GM23338 (cell line): ENCODE measurements at regions not wholly inside any gene's neighbourhood (a gene's known extent, or its start where the extent isn't known, plus 50 kb on each side); places are given as distances from the start of the nearest gene placed in this dataset.

Source experiments
- ATAC-seq: fragments of 200-7000 bp; cut with Tn5 transposase; 3 replicates; pipeline ENCODE4 v1.9.1; 2020
- DNase-seq: peaks from one replicate; pipeline ENCODE4 v3.0.0-alpha.2; 2015; ENCODE audit warnings: low spot score
- H2AFZ ChIP-seq: fragments of 200-600 bp; sonication (generic); 2 replicates; pipeline ENCODE4 v1.8.0; 2016; ENCODE audit warnings: antibody characterized with exemption, mild to moderate bottlenecking, moderate library complexity
- H3F3A ChIP-seq: fragments of 200-600 bp; sonication (generic); replicated peaks from 2 replicates; pipeline ENCODE4 v1.8.0; 2017; ENCODE audit warnings: antibody characterized with exemption, mixed run types, low read depth
- H3K27ac ChIP-seq: fragments of 200-600 bp; sonication (generic); 2 replicates; pipeline ENCODE4 v1.6.1; 2016; ENCODE audit warnings: low read depth
- H3K27me3 ChIP-seq: fragments of 200-600 bp; sonication (generic); 2 replicates; pipeline ENCODE4 v1.8.0; 2016; ENCODE audit warnings: mild to moderate bottlenecking, mixed run types, moderate library complexity; ENCODE audit not compliant: insufficient read depth
- H3K36me3 ChIP-seq: fragments of 200-600 bp; sonication (generic); 2 replicates; pipeline ENCODE4 v1.8.0; 2016; ENCODE audit warnings: mild to moderate bottlenecking; ENCODE audit not compliant: insufficient read depth
- H3K4me1 ChIP-seq: fragments of 200-600 bp; sonication (generic); 2 replicates; pipeline ENCODE4 v1.8.0; 2016; ENCODE audit warnings: mild to moderate bottlenecking, moderate library complexity; ENCODE audit not compliant: insufficient read depth
- H3K4me2 ChIP-seq: fragments of 200-600 bp; sonication (generic); 2 replicates; pipeline ENCODE4 v1.7.1; 2017; ENCODE audit warnings: mixed run types
- H3K4me3 ChIP-seq: fragments of 200-600 bp; sonication (generic); 2 replicates; pipeline ENCODE4 v1.6.1; 2016; ENCODE audit warnings: mixed run types
- H3K79me2 ChIP-seq: fragments of 200-600 bp; sonication (generic); replicated peaks from 2 replicates; pipeline ENCODE4 v1.8.0; 2017; ENCODE audit warnings: mild to moderate bottlenecking; ENCODE audit not compliant: insufficient read depth
- H3K9me2 ChIP-seq: fragments of 200-600 bp; sonication (generic); 2 replicates; pipeline ENCODE4 v1.8.0; 2017; ENCODE audit not compliant: insufficient read depth
- H4K20me1 ChIP-seq: fragments of 200-600 bp; sonication (generic); replicated peaks from 2 replicates; pipeline ENCODE4 v1.8.0; 2017; ENCODE audit warnings: mild to moderate bottlenecking; ENCODE audit not compliant: insufficient read depth
- H3K27ac Mint-ChIP-seq: 2 replicates; pipeline ENCODE4 v1.8.0; 2020; ENCODE audit warnings: inconsistent platforms, mild to moderate bottlenecking, moderate library complexity, mixed read lengths
- H3K27me3 Mint-ChIP-seq: 3 replicates; pipeline ENCODE4 v1.8.0; 2022; ENCODE audit warnings: low read depth, mild to moderate bottlenecking, moderate library complexity, mixed read lengths, inconsistent platforms; ENCODE audit not compliant: insufficient read depth, poor library complexity
- H3K36me3 Mint-ChIP-seq: 3 replicates; pipeline ENCODE4 v1.8.0; 2021; ENCODE audit warnings: low read depth, mild to moderate bottlenecking, inconsistent platforms, moderate library complexity, mixed read lengths
- H3K4me1 Mint-ChIP-seq: 3 replicates; pipeline ENCODE4 v1.8.0; 2020; ENCODE audit warnings: mild to moderate bottlenecking, inconsistent platforms, mixed read lengths
- H3K4me3 Mint-ChIP-seq: 3 replicates; pipeline ENCODE4 v1.8.0; 2021; ENCODE audit warnings: moderate library complexity, mild to moderate bottlenecking, inconsistent platforms, mixed read lengths
- H3K9me3 Mint-ChIP-seq: 3 replicates; pipeline ENCODE4 v1.8.0; 2020; ENCODE audit warnings: moderate library complexity, mild to moderate bottlenecking, inconsistent platforms, mixed read lengths
- CREB1 ChIP-seq: fragments of 250-450 bp; sonication (Bioruptor Pico); IDR thresholded peaks from 2 replicates; pipeline ENCODE4 v1.5.0; 2020; ENCODE audit warnings: low read depth, mild to moderate bottlenecking, moderate library complexity
- CTCF ChIP-seq, 2 experiments: fragments of 200-600 bp in 1 of 2; sonication (generic) in 1 of 2; conservative IDR thresholded peaks; 2 replicates each; pipeline versions ENCODE4 v1.5.1 to v1.6.1; 2016 to 2017; ENCODE audit warnings: antibody characterized with exemption in 2 of 2, low read depth in 2 of 2, mild to moderate bottlenecking in 2 of 2, moderate library complexity in 1 of 2
- ETS1 ChIP-seq: IDR thresholded peaks from 2 replicates; pipeline ENCODE4 v1.6.1; 2016; ENCODE audit warnings: antibody characterized with exemption
- EZH2 ChIP-seq: fragments of 200-600 bp; sonication (generic); IDR thresholded peaks from one replicate; pipeline ENCODE4 v1.8.0; 2017; ENCODE audit warnings: antibody characterized with exemption, mild to moderate bottlenecking, low read depth; ENCODE audit not compliant: unreplicated experiment
- EZH2phosphoT487 ChIP-seq: fragments of 200-600 bp; sonication (generic); IDR thresholded peaks from one replicate; pipeline ENCODE4 v1.8.1; 2018; ENCODE audit warnings: antibody characterized with exemption; ENCODE audit not compliant: unreplicated experiment
- JUNB ChIP-seq: IDR thresholded peaks from one replicate; pipeline ENCODE4 v1.6.1; 2016; ENCODE audit warnings: antibody characterized with exemption; ENCODE audit not compliant: unreplicated experiment
- POLR2AphosphoS5 ChIP-seq: IDR thresholded peaks from 2 replicates; pipeline ENCODE4 v1.6.1; 2016; ENCODE audit warnings: antibody characterized with exemption, low read depth
- REST ChIP-seq: IDR thresholded peaks from one replicate; pipeline ENCODE4 v1.6.1; 2018; ENCODE audit warnings: antibody characterized with exemption; ENCODE audit not compliant: unreplicated experiment
- STAT1 ChIP-seq: IDR thresholded peaks from one replicate; pipeline ENCODE4 v1.6.1; 2016; ENCODE audit warnings: antibody characterized with exemption; ENCODE audit not compliant: unreplicated experiment
- ZNF114 ChIP-seq: fragments of 250-450 bp; sonication (Bioruptor Pico); IDR thresholded peaks from 2 replicates; pipeline ENCODE4 v1.5.0; 2020; ENCODE audit warnings: mild to moderate bottlenecking, moderate library complexity
- ZNF331 ChIP-seq: fragments of 250-450 bp; sonication (Bioruptor Pico); IDR thresholded peaks from 2 replicates; pipeline ENCODE4 v1.5.0; 2020; ENCODE audit warnings: low read depth, mild to moderate bottlenecking, moderate library complexity
- ZNF462 ChIP-seq: fragments of 250-450 bp; sonication (Bioruptor Pico); IDR thresholded peaks from 2 replicates; pipeline ENCODE4 v1.5.0; 2020; ENCODE audit warnings: mild to moderate bottlenecking, moderate library complexity

GRCh38 chr3:64387688-64388087 is 162.4 kb upstream of the PRICKLE2 start (continued):
- TF ChIP-seq ZNF462 (no peak), ETS1 (no peak), ZNF114 (CRISPR knock-in tag) (no peak), EZH2 (no peak), CREB1 (CRISPR knock-in tag) (no peak)

GRCh38 chr3:64385277-64385676 is 160.0 kb upstream of the PRICKLE2 start:
- H3K27ac ChIP-seq, result no peak overlapping the region
- Mint-ChIP-seq H3K36me3 (no peaks in the 10 kb centered on the region), H3K9me3 (no peaks in the 10 kb centered on the region), H3K4me3 (no peak overlapping the region), H3K27me3 (no peaks in the 10 kb centered on the region), H3K27ac (no peak overlapping the region), H3K4me1 (no peaks in the 10 kb centered on the region; the same call in 2 of the 3 replicates)
- ATAC-seq (no peak), DNase-seq (no peak)
- H3F3A ChIP-seq, result no peaks in the 10 kb centered on the region
- peaks cover 4% of the 10 kb centered on the region; the same call in 1 of the 2 replicates for H3K9me2 ChIP-seq
- H4K20me1 ChIP-seq, result no peaks in the 10 kb centered on the region; the same call in 1 of the 2 replicates
- H3K4me1 ChIP-seq, result no peaks in the 10 kb centered on the region; the same call in 1 of the 2 replicates
- no peaks in the 10 kb centered on the region for H3K79me2 ChIP-seq
- H3K27me3 ChIP-seq, result no peaks in the 10 kb centered on the region
- H3K36me3 ChIP-seq, result no peaks in the 10 kb centered on the region
- no peak overlapping the region for H3K4me2 ChIP-seq
- H3K4me3 ChIP-seq, result no peak overlapping the region
- no peak overlapping the region for H2AFZ ChIP-seq
- TF ChIP-seq CTCF (conservative IDR thresholded peaks at IDR 0.05; ENCODE audit: low read depth in 2 of 2) (no peak), EZH2phosphoT487 (no peak), ETS1 (no peak), ZNF331 (CRISPR knock-in tag) (no peak), CREB1 (CRISPR knock-in tag) (no peak), EZH2 (no peak), STAT1 (no peak), POLR2AphosphoS5 (no peak), JUNB (no peak), REST (no peak)
